NCI-H2081 (cell line): ENCODE measurements at regions not wholly inside any gene's neighbourhood (a gene's known extent, or its start where the extent isn't known, plus 50 kb on each side); places are given as distances from the start of the nearest gene placed in this dataset.
"Not testable (repeated sequence)": the region's sequence is repeated elsewhere in the genome, so short reads cannot be mapped to it uniquely, and the experiment has no call there.

Experiments used
- DNase-seq, 2 experiments: peaks; one replicate each; lab custom pipeline; 2025; lab: John Stamatoyannopoulos, UW

GRCh38 chr11:133638921-133639320 lies 106.6 kb upstream of the OPCML start:
- no peak for DNase-seq

DNA sequence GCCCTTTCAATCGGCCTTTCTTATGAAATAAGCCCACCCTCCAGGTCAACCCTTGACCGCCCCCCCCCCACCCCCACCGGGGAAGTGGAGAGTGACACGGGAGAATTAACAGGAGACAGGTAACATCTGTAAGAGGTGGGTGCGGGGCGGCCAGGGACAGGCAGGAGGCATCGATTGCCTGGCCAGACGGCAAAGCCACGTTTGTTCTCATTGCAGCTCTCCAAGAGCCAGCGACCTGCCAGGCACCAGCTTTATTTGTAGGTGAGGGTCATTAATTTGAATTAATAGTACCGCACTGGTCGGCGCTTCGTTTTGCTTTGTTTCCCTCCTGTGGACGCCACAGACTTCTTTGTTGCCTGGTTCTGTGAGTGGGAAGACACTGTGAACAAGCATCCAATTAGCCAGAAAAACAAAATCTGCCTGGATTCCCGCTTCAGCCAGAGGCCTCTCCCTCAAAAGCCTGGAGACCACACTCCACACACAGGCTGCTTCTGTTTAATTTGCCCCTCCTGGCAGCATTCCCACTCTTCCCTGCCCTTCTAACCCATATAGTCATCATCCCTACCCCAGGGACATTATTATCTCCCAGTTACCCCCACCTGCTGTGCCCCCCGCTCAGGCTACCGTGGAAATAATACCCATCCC lies 104.5 kb upstream of the OPCML start:
- no peak for DNase-seq

DNA sequence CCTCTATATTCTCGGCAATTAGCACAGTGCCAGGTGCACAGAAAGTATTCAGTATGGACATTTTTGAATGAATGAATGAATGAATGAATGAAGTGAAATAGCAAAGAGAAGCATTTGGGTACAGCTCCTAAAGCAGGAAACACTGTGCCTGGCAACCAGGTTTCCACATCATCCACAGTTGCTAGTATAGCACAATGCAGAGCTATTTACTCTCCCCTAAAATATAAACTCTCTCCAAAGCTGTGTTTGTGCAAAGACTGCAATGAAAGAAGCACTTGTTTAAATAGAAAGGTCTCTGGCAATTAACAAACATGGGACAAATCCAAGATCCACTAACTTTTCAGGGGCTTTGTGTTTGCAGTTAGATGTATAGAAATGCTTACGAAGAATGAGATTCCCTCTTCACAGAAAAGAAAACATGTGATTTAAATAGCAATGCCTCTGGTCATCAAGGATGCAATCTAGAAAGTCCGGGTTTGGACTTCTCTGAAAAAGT lies 103.0 kb upstream of the OPCML start:
- no peak for DNase-seq

GRCh38 chr11:133628371-133628770 lies 96.1 kb upstream of the OPCML start:
- not testable (repeated sequence) for DNase-seq

DNA sequence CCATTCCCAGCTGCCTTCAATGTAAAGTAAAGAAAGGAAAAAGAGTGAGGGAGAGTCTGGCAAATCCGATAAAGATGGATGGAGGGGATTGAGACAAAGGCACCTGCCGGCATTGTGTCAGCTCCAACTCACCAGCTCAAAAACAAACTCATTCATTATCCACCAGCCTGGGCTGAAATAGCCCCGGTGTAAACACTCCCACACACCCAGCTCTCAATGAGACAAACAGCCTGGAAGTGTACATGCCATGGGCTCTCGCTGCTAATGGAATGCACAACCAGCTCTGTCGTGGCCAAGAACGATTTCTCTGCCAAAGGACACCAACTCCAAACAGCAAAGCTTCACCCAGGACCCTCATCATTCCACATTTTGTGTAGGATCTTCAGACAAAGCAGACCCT lies 89.3 kb upstream of the OPCML start:
- no peak for DNase-seq

DNA sequence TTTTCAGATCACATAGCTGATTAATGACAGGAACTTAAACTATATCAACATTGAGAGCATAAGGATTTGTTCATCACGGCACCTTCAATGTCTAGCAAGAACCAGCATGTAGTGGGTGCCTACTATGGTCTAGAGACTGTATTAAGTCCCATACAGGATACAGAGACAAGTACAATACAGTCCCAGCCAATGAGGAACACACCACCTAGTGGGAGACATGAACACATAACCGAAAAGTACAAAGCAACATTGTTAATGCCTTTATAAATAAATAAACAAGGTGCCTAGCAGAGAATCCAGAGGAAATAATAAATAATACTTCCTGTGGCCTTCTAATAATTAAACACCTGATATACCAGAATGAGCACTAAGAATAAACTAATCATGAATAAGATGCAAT lies 87.7 kb upstream of the OPCML start:
- DNase-seq = peak in 1 of 2 experiments; percentile 46

- no peak for DNase-seq
Measured at GRCh38 chr11:133619397-133619796, 87.1 kb upstream of the OPCML start.

DNA sequence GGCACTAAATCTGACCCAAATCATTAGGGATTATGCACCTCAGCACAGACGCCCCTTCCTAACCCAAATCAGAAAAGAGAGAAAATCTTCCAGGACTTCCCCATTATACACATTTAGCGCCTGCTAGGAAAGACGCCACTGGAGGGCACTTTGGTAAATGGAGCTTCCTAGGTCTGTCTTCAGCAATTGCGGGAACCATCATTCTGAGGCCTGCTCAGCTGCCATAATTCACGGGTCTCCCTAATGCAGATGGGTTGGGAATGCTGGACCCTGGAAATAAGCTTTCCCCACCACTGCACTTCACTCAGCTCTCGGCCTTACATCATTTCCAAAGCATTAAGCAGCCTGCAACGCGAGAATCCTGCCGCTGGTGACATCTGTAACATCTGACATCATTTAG lies 86.2 kb upstream of the OPCML start:
- no peak for DNase-seq

GRCh38 chr11:133608496-133608895 lies 76.2 kb upstream of the OPCML start:
- DNase-seq = no peak

GRCh38 chr11:133606124-133606523 lies 73.8 kb upstream of the OPCML start:
- DNase-seq = no peak

GRCh38 chr11:133605482-133605881 lies 73.2 kb upstream of the OPCML start:
- DNase-seq = no peak

DNA sequence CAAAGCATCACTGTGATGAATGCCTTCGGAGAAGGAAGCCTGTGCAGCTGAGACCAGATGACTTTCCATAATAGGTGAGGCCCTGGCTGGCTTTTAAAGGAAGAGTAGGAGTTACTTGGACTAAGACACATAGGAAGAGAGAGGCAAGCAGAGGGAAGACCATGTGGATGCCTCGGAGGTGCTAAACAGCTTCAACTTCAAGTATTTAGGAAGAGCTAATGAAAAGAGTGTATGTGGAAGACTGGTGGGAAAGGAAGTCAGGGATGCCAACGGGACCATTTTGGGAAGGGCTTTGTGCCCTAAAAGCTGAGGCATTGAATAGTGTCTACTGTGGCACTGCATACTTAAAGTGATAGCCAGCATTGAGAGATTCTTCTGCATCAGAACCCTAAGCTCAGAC lies 69.3 kb upstream of the OPCML start:
- DNase-seq = no peak

- no peak for DNase-seq
Measured at GRCh38 chr11:133600786-133601185, 68.5 kb upstream of the OPCML start.

- DNase-seq = no peak
Measured at GRCh38 chr11:133600306-133600705, 68.0 kb upstream of the OPCML start.

GRCh38 chr11:133598906-133599305 lies 66.6 kb upstream of the OPCML start:
- DNase-seq = no peak

GRCh38 chr11:133597236-133597635 lies 64.9 kb upstream of the OPCML start:
- DNase-seq = no peak

- DNase-seq = no peak
Measured at GRCh38 chr11:133595998-133596590, 63.8 kb upstream of the OPCML start.

DNA sequence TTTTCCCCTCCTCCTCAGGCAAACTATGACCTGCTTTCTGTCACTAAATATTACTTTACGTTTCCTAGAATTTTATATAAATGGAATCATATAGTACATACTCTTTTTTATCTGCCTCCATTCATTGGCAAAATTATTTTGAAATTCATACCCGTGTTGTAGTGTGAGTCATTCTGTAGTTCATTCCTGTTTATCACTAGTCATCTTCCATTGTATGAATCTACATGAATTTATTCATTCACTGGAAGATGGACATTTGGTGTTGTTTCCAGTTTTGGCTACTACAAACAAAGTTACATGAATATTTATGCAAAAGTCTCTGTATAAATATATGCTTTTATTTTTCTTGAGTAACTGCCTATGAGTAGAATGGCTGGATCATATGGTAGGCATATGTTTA lies 60.7 kb upstream of the OPCML start:
- DNase-seq = no peak

GRCh38 chr11:133586903-133587517 lies 54.7 kb upstream of the OPCML start:
- no peak for DNase-seq

- DNase-seq = no peak
Measured at GRCh38 chr11:133582750-133583149, 50.4 kb upstream of the OPCML start.

- DNase-seq = no peak
Measured at GRCh38 chr11:133582326-133582725, 50.0 kb upstream of the OPCML start.
